HepG2 (cell line): ENCODE measurements at regions not wholly inside any gene's neighbourhood (a gene's known extent, or its start where the extent isn't known, plus 50 kb on each side); places are given as distances from the start of the nearest gene placed in this dataset.

Experiments used
- ATAC-seq: fragments of 200-7000 bp; cut with Tn5 transposase; 3 replicates; pipeline ENCODE4 v1.9.1; 2020; ENCODE audit warnings: mild to moderate bottlenecking, moderate library complexity
- BruUV-seq: library from RNA; stranded (reverse); fragments of 400-500 nt; replicated peaks from 2 replicates; lab custom pipeline; 2021; lab: Mats Ljungman, UMichigan
- CTCF ChIA-PET: fragments of 300-600 bp; formaldehyde crosslinking; extraction: SDS; loops from one replicate; lab custom pipeline; 2021; ENCODE audit warnings: low total read pairs, inconsistent platforms, low intra/inter-chr PET ratio; lab: Yijun Ruan, JAX
- POLR2A ChIA-PET: fragments of 350-600 bp; sonication (Branson Sonifier 250); formaldehyde crosslinking; loops from one replicate; lab custom pipeline; 2020; ENCODE audit warnings: antibody characterized with exemption, inconsistent platforms; lab: Yijun Ruan, JAX
- DNase-seq: peaks from one replicate; pipeline ENCODE4 v3.0.0-alpha.2; 2015; ENCODE audit warnings: low spot score
- FAIRE-seq: peaks from 3 replicates; lab custom pipeline; 2011; peaks lifted over from hg19 to GRCh38; lab: Jason Lieb, UNC
- H2AFZ ChIP-seq: one replicate; pipeline ENCODE4 v1.6.1; 2011; ENCODE audit warnings: low read length, inconsistent platforms
- H3K27ac ChIP-seq: fragments of 300-600 bp; 3 replicates; pipeline ENCODE4 v1.8.0; 2011; ENCODE audit warnings: mixed run types, mild to moderate bottlenecking, mixed read lengths, low read length, inconsistent platforms; ENCODE audit not compliant: insufficient read depth; ENCODE audit errors: extremely low read length
- H3K27me3 ChIP-seq, 2 experiments: fragments of 200-600 bp in 1 of 2; 2 replicates in 1 of 2; 3 replicates in 1 of 2; pipeline versions ENCODE4 v1.6.0 to v1.8.0; 2011; ENCODE audit warnings: low read length in 2 of 2, mild to moderate bottlenecking in 2 of 2, moderate library complexity in 2 of 2, inconsistent platforms in 1 of 2; ENCODE audit not compliant: insufficient read depth in 2 of 2, control insufficient read depth in 1 of 2
- H3K36me3 ChIP-seq, 2 experiments: fragments of 200-600 bp in 1 of 2; replicated peaks in 1 of 2; 2 replicates in 1 of 2; 3 replicates in 1 of 2; pipeline versions ENCODE4 v1.5.1 to v1.8.0; 2011; ENCODE audit warnings: low read length in 2 of 2, inconsistent platforms in 1 of 2; ENCODE audit not compliant: insufficient read depth in 2 of 2, control insufficient read depth in 1 of 2
- H3K4me1 ChIP-seq: 2 replicates; pipeline ENCODE4 v1.5.1; 2012; ENCODE audit warnings: low read length, inconsistent platforms; ENCODE audit not compliant: insufficient read depth
- H3K4me2 ChIP-seq: 2 replicates; pipeline ENCODE4 v1.6.0; 2011; ENCODE audit warnings: low read depth, low read length, inconsistent platforms
- H3K4me3 ChIP-seq, 3 experiments: fragments of 200-600 bp in 1 of 3; sonication (generic), shearing (Covaris generic) in 1 of 3; replicated peaks in 1 of 3; 2 replicates each; pipeline ENCODE4 v1.5.1; 2011 to 2016; ENCODE audit warnings: low read length in 3 of 3, inconsistent platforms in 2 of 3, low read depth in 2 of 3, mild to moderate bottlenecking in 2 of 3, control low read depth in 1 of 3, mixed read lengths in 1 of 3; ENCODE audit not compliant: insufficient read depth in 1 of 3
- H3K79me2 ChIP-seq: one replicate; pipeline ENCODE4 v1.6.1; 2011; ENCODE audit warnings: low read length, inconsistent platforms; ENCODE audit not compliant: insufficient read depth
- H3K9ac ChIP-seq: 2 replicates; pipeline ENCODE4 v1.6.0; 2011; ENCODE audit warnings: mild to moderate bottlenecking, low read depth, low read length, inconsistent platforms; ENCODE audit not compliant: insufficient read depth
- H3K9me3 ChIP-seq: 2 replicates; pipeline ENCODE4 v1.5.1; 2012; ENCODE audit warnings: mild to moderate bottlenecking, low read length
- H4K20me1 ChIP-seq: 2 replicates; pipeline ENCODE4 v1.6.0; 2011; ENCODE audit warnings: inconsistent platforms, mild to moderate bottlenecking, low read length, moderate library complexity; ENCODE audit not compliant: insufficient read depth
- HOXD1 ChIP-seq: sonication (generic); formaldehyde crosslinking; IDR thresholded peaks from 2 replicates; pipeline ENCODE4 v1.5.0; 2020; ENCODE audit warnings: missing genetic modification reagents
- IKZF1 ChIP-seq: fragments of 450-650 bp; IDR thresholded peaks from 2 replicates; pipeline ENCODE4 v1.7.1; 2016
- MLLT10 ChIP-seq: sonication (generic); formaldehyde crosslinking; IDR thresholded peaks from 2 replicates; pipeline ENCODE4 v1.4.0; 2020; ENCODE audit warnings: missing genetic modification reagents
- NFE2L2 ChIP-seq: fragments of 150-350 bp; IDR thresholded peaks from 2 replicates; pipeline ENCODE4 v1.6.1; 2014; ENCODE audit warnings: low read length
- PATZ1 ChIP-seq: sonication (generic); formaldehyde crosslinking; IDR thresholded peaks from 2 replicates; pipeline ENCODE4 v1.4.0; 2020; ENCODE audit warnings: missing genetic modification reagents
- SRSF9 ChIP-seq: fragments of 200-400 bp; formaldehyde crosslinking; IDR thresholded peaks from 2 replicates; pipeline ENCODE4 v1.6.1; 2018; ENCODE audit warnings: borderline replicate concordance, mild to moderate bottlenecking, low read depth, low read length; ENCODE audit not compliant: insufficient read depth, poor library complexity, severe bottlenecking
- THRA ChIP-seq: sonication (generic); formaldehyde crosslinking; IDR thresholded peaks from 2 replicates; pipeline ENCODE4 v1.4.0; 2020; ENCODE audit warnings: missing genetic modification reagents, borderline replicate concordance
- ZBTB25 ChIP-seq: IDR thresholded peaks from 2 replicates; pipeline ENCODE4 v1.6.1; 2018; ENCODE audit warnings: missing genetic modification reagents
- ZBTB37 ChIP-seq: sonication (generic); formaldehyde crosslinking; IDR thresholded peaks from 2 replicates; pipeline ENCODE4 v1.4.0; 2020; ENCODE audit warnings: mild to moderate bottlenecking, missing genetic modification reagents
- ZNF33B ChIP-seq: sonication (generic); formaldehyde crosslinking; IDR thresholded peaks from 2 replicates; pipeline ENCODE4 v1.5.1; 2020; ENCODE audit warnings: mild to moderate bottlenecking, missing genetic modification reagents
- ZNF784 ChIP-seq: sonication (generic); formaldehyde crosslinking; IDR thresholded peaks from 2 replicates; pipeline ENCODE4 v1.5.1; 2020; ENCODE audit warnings: missing genetic modification reagents, mild to moderate bottlenecking, borderline replicate concordance
- ZNF879 ChIP-seq: sonication (generic); formaldehyde crosslinking; IDR thresholded peaks from 2 replicates; pipeline ENCODE4 v1.8.1; 2023; ENCODE audit warnings: missing genetic modification reagents
- WGBS: methylation state at CpG from one replicate; pipeline ENCODE4 v1.1.6; 2017; ENCODE audit warnings: low lambda C conversion rate; 5-methylcytosine and 5-hydroxymethylcytosine counted together
- in situ Hi-C: cut with HindIII; loops from 2 replicates; pipeline ENCODE4 v1.10.0; 2017; ENCODE audit warnings: low pct_unique_long_range_greater_than_20kb; ENCODE audit not compliant: extremely low pct_ligation_motif_present
- intact Hi-C: fragments of 100-400 bp; cut with micrococcal nuclease; formaldehyde crosslinking; loops from one replicate; pipeline ENCODE4 v1.10.0; 2022; ENCODE audit not compliant: unreplicated experiment
- TF ChIP-seq, protein P1 (sequence below): sonication (generic); formaldehyde crosslinking; IDR thresholded peaks from 2 replicates; pipeline ENCODE4 v1.4.0; 2020; ENCODE audit warnings: missing genetic modification reagents

DNA sequence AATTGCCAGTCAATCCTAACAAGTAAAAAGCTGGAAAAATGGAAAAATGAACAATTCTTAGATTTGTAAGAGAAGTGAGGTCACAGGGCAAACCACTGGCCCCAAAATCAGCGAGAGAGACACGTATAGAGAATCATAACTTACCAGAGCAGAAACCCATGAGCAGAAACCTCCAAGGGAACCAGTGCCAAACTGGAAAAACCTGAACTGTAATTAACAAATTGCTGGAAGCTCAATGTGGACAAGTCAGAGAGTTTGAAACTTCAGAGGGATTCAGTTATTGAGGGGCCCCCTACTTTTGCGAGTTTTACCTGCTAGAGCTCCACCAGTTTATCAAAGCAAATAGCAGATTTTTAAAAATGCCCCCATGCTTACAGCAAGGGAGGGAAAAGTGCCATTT, 119.0 kb downstream of the C7orf25 start:
- POLR2A ChIA-PET = no interaction called here

DNA sequence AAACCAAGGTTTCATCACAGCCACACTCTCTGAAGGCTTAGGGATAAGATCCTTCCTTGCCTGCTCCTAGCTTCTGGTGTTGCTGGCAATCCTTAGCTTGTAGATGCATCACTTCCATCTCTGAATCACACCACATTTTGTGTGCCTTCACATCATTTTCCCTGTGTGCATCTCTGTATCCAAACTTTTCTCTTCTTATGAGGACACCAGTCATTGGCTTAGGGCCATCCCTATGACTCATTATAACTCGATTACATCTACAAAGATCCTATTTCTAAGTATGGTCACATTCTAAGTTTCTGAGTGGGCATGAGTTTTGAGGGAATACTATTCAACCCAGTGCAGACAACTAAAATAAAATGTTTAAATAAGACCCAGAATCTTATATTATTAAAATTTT, 121.7 kb downstream of the C7orf25 start:
- no peaks in the 10 kb centered on the region for H4K20me1 ChIP-seq
- no TSS peak for BruUV-seq
- no peaks in the 10 kb centered on the region for H3K27me3 ChIP-seq
- CTCF ChIA-PET = no interaction called here
- H3K9ac ChIP-seq = no peak overlapping the region
- no peaks in the 10 kb centered on the region for H3K4me1 ChIP-seq
- no peak overlapping the region for H3K27ac ChIP-seq
- intact Hi-C loops (no loop called here), in situ Hi-C loops (no loop called here)
- no peak overlapping the region for H3K4me2 ChIP-seq
- H3K4me3 ChIP-seq = no peak overlapping the region
- H3K9me3 ChIP-seq = no peaks in the 10 kb centered on the region
- FAIRE-seq (no peak), DNase-seq (no peak), ATAC-seq (no peak)
- H3K36me3 ChIP-seq = no peaks in the 10 kb centered on the region
- 0% methylated on average over 1 of the region's 1 CpG for WGBS
- H3K79me2 ChIP-seq = no peaks in the 10 kb centered on the region
- no peak overlapping the region for H2AFZ ChIP-seq
- POLR2A ChIA-PET = no interaction called here
- TF ChIP-seq THRA = no peak
- no peak for TF ChIP-seq ZBTB25 (CRISPR knock-in tag)
- TF ChIP-seq ZNF879 (CRISPR knock-in tag) = no peak
- no peak for TF ChIP-seq ZNF784 (CRISPR knock-in tag)
- no peak for TF ChIP-seq PATZ1 (CRISPR knock-in tag)
- no peak for TF ChIP-seq SRSF9
- no peak for TF ChIP-seq ZBTB37
- TF ChIP-seq, protein P1, sequence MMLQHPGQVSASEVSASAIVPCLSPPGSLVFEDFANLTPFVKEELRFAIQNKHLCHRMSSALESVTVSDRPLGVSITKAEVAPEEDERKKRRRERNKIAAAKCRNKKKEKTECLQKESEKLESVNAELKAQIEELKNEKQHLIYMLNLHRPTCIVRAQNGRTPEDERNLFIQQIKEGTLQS = no peak
- no peak for TF ChIP-seq ZNF33B (CRISPR knock-in tag)
- no peak for TF ChIP-seq HOXD1 (CRISPR knock-in tag)
- no peak for TF ChIP-seq NFE2L2

More for the DNA sequence above, 119.0 kb downstream of the C7orf25 start:
- H3K36me3 ChIP-seq = no peaks in the 10 kb centered on the region
- no peak overlapping the region for H2AFZ ChIP-seq
- H3K4me2 ChIP-seq = no peak overlapping the region
- no peaks in the 10 kb centered on the region for H3K27me3 ChIP-seq
- H3K79me2 ChIP-seq = no peaks in the 10 kb centered on the region
- CTCF ChIA-PET = no interaction called here
- no TSS peak for BruUV-seq
- H3K4me1 ChIP-seq = no peaks in the 10 kb centered on the region
- H3K27ac ChIP-seq = no peak overlapping the region
- in situ Hi-C loops = no loop called here
- TF ChIP-seq IKZF1 = no peak
- TF ChIP-seq MLLT10 (CRISPR knock-in tag) = no peak
- H3K4me3 ChIP-seq = no peak overlapping the region
- FAIRE-seq (no peak), DNase-seq (no peak), ATAC-seq (no peak)
- intact Hi-C loops = no loop called here
- H3K9me3 ChIP-seq = no peaks in the 10 kb centered on the region
- no peaks in the 10 kb centered on the region for H4K20me1 ChIP-seq
- H3K9ac ChIP-seq = no peak overlapping the region
- 2% methylated on average over 3 of the region's 3 CpGs for WGBS
